Astrocyte of the spinal cord (primary cell): ENCODE measurements at regions not wholly inside any gene's neighbourhood (a gene's known extent, or its start where the extent isn't known, plus 50 kb on each side); places are given as distances from the start of the nearest gene placed in this dataset.

ENCODE experiments used
- DNase-seq: peaks from one replicate; pipeline ENCODE4 v3.0.0; 2011; ENCODE audit warnings: low read depth, low spot score
- H3K4me3 ChIP-seq: 2 replicates; pipeline ENCODE4 v1.5.1; 2011; ENCODE audit warnings: low read depth, mild to moderate bottlenecking, low read length, moderate library complexity
- CTCF ChIP-seq: IDR thresholded peaks from 2 replicates; pipeline ENCODE4 v1.5.1; 2012; ENCODE audit warnings: low read depth, mild to moderate bottlenecking, low read length, inconsistent platforms
- in situ Hi-C: cut with HindIII; loops from 2 replicates; pipeline ENCODE4 v1.10.0; 2017; ENCODE audit warnings: low sequenced_read_pairs

- DNase-seq, result no peak
- in situ Hi-C loops, result no loop called here
- no peak for TF ChIP-seq CTCF
- no peak overlapping the region for H3K4me3 ChIP-seq
Observed at GRCh38 chr15:25089577-25089976, 134.8 kb downstream of the SNRPN start.

GRCh38 chr15:25090073-25090733, 135.4 kb downstream of the SNRPN start:
- in situ Hi-C loops, result no loop called here
- H3K4me3 ChIP-seq, result no peak overlapping the region
- no peak for DNase-seq
- no peak for TF ChIP-seq CTCF

DNA sequence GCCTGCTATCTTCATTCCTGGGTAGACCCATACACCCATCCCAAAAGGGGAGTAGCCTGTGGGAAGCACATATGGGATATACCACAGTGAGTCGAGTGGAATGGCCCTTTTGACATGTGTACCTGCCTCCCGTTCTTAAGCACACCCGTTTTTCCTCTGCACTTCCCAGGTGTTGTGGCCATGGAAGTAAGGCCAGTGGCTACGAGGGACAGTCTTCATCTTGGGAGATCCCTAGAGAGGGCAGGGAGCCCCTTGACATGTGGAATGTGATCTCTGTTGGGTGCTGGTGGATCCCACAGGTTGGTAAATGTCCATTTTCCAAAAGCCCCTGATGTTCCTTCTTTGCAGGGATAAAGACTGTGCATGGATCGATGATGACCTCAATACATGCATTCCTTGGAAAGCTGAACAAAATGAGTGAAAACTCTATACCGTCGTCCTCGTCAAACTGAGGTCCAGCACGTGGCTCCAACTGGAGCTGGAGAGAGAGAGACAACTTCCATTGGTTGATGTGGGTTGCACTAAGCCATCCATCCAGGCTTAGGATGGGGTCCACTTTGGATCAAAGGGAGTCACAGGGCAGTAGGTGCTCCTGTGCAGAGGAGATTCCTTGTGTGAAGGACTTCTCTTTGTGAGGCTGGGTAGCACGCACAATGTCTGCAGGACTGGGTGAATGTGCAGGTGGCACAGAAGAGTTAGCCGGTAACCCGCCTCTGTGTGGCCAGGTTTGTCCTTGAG, 136.8 kb downstream of the SNRPN start:
- in situ Hi-C loops, result no loop called here
- H3K4me3 ChIP-seq, result no peak overlapping the region
- TF ChIP-seq CTCF, result no peak
- no peak for DNase-seq

- in situ Hi-C loops, result no loop called here
- peak; percentile 87 for DNase-seq
- no peak overlapping the region for H3K4me3 ChIP-seq
- no peak for TF ChIP-seq CTCF
Observed at GRCh38 chr15:25092661-25093060, 137.9 kb downstream of the SNRPN start.

DNA sequence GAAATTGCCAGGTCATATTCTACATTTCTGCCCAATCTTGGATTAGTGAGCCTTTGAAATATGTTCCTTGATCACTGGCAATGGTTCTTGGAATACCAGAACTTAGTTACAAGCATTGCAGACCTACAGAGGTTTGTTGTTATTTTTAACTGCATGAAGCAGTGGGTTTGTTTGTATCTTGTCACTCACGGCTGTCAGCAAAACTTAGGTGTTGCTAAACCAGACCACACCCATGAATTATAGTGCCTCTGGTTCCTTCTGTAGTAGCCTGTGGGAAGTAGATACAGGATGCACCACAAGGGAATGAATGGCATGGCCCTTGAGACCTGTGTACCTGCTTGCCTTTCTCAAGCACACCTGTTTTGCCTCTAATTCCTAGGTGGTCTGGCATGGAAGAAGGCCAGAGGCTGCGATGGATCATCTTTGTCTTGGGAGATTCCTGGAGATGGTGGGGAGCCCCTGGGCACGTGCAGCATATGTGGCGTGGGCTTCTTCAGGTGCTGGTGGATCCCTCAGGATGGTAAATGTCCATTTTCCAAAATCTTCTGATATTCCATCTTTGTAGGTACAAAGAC, 138.8 kb downstream of the SNRPN start:
- no peak overlapping the region for H3K4me3 ChIP-seq
- no peak for TF ChIP-seq CTCF
- DNase-seq, result no peak
- in situ Hi-C loops, result no loop called here

DNA sequence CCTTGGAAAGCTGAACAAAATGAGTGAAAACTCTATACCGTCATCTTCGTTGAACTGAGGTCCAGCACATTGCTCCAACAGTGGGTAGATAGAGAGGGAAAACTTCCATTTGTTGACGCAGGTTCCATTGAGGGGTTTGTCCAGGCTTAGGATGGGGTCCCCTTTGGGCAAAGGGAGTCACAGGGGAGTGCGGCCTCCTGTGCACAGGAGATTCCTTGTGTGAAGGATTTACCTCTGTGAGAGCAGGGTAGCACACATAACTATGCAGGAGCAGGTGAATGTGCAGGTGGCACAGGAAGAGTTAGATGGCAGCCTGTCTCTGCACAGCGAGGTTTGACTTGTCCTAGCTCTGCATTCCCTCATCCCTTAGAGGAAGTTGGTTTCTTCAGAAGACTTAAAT, 139.3 kb downstream of the SNRPN start:
- in situ Hi-C loops, result no loop called here
- TF ChIP-seq CTCF, result no peak
- DNase-seq, result no peak
- no peak overlapping the region for H3K4me3 ChIP-seq
